HUES64 (cell line): ENCODE measurements at regions not wholly inside any gene's neighbourhood (a gene's known extent, or its start where the extent isn't known, plus 50 kb on each side); places are given as distances from the start of the nearest gene placed in this dataset.
"Not testable (repeated sequence)": the region's sequence is repeated elsewhere in the genome, so short reads cannot be mapped to it uniquely, and the experiment has no call there.

ENCODE experiments used
- H3K27ac ChIP-seq: 2 replicates; pipeline ENCODE4 v1.7.0; 2013; ENCODE audit warnings: low read depth, low read length, inconsistent platforms
- H3K27me3 ChIP-seq: 2 replicates; pipeline ENCODE4 v1.6.1; 2013; ENCODE audit warnings: mild to moderate bottlenecking, low read length; ENCODE audit not compliant: insufficient read depth
- H3K36me3 ChIP-seq: 2 replicates; pipeline ENCODE4 v1.6.1; 2013; ENCODE audit warnings: mild to moderate bottlenecking, low read length; ENCODE audit not compliant: insufficient read depth
- H3K4me1 ChIP-seq: 2 replicates; pipeline ENCODE4 v1.6.1; 2013; ENCODE audit warnings: mild to moderate bottlenecking, low read length, moderate library complexity; ENCODE audit not compliant: insufficient read depth
- H3K4me3 ChIP-seq: 2 replicates; pipeline ENCODE4 v1.5.1; 2013; ENCODE audit warnings: mild to moderate bottlenecking, low read length, moderate library complexity
- H3K9ac ChIP-seq: 2 replicates; pipeline ENCODE4 v1.6.1; 2013; ENCODE audit warnings: mild to moderate bottlenecking, low read depth, low read length
- H3K9me3 ChIP-seq: 2 replicates; pipeline ENCODE4 v1.6.1; 2013; ENCODE audit warnings: low read depth, low read length; ENCODE audit not compliant: insufficient read depth
- WGBS: fragments of 150-250, 120-280 bp; methylation state at CpG from one replicate; pipeline ENCODE4 v1.1.7; 2013; ENCODE audit warnings: missing lambda C conversion rate; 5-methylcytosine and 5-hydroxymethylcytosine counted together

- Histone ChIP-seq H3K9me3 (no peaks in the 10 kb centered on the region), H3K27me3 (no peaks in the 10 kb centered on the region), H3K36me3 (no peaks in the 10 kb centered on the region), H3K4me3 (no peak overlapping the region), H3K27ac (no peak overlapping the region), H3K9ac (no peak overlapping the region), H3K4me1 (no peaks in the 10 kb centered on the region)
- WGBS: 96% methylated on average over 5 of the region's 5 CpGs
Observed at GRCh38 chr9:31868830-31869229, 515.6 kb upstream of the ACO1 start.

- no peak overlapping the region for H3K27ac ChIP-seq
- H3K4me1 ChIP-seq: no peaks in the 10 kb centered on the region
- H3K4me3 ChIP-seq: no peak overlapping the region
- no peaks in the 10 kb centered on the region for H3K36me3 ChIP-seq
- WGBS: 86% methylated on average over 2 of the region's 2 CpGs
- no peaks in the 10 kb centered on the region for H3K27me3 ChIP-seq
- no peak overlapping the region for H3K9ac ChIP-seq
- no peaks in the 10 kb centered on the region for H3K9me3 ChIP-seq
Observed at GRCh38 chr9:31870276-31870675, 514.2 kb upstream of the ACO1 start.

GRCh38 chr9:31873722-31874121, 510.7 kb upstream of the ACO1 start:
- Histone ChIP-seq H3K36me3 (no peaks in the 10 kb centered on the region), H3K9me3 (no peaks in the 10 kb centered on the region), H3K4me1 (no peaks in the 10 kb centered on the region), H3K27ac (no peak overlapping the region), H3K9ac (no peak overlapping the region), H3K27me3 (no peaks in the 10 kb centered on the region), H3K4me3 (no peak overlapping the region)
- WGBS: 92% methylated on average over 7 of the region's 7 CpGs

- peaks cover 5% of the 10 kb centered on the region; the same call in 1 of the 2 replicates for H3K9me3 ChIP-seq
- no peak overlapping the region for H3K9ac ChIP-seq
- H3K4me3 ChIP-seq: no peak overlapping the region
- no peaks in the 10 kb centered on the region for H3K36me3 ChIP-seq
- H3K4me1 ChIP-seq: no peaks in the 10 kb centered on the region
- no peaks in the 10 kb centered on the region for H3K27me3 ChIP-seq
- WGBS: 83% methylated on average over 4 of the region's 4 CpGs
- H3K27ac ChIP-seq: no peak overlapping the region
Observed at GRCh38 chr9:31894008-31894407, 490.4 kb upstream of the ACO1 start.

- Histone ChIP-seq H3K4me3 (no peak overlapping the region), H3K27ac (no peak overlapping the region), H3K9ac (no peak overlapping the region), H3K36me3 (no peaks in the 10 kb centered on the region), H3K4me1 (peaks cover 4% of the 10 kb centered on the region; the same call in 1 of the 2 replicates), H3K9me3 (peaks cover 3% of the 10 kb centered on the region; the same call in 1 of the 2 replicates), H3K27me3 (no peaks in the 10 kb centered on the region)
- WGBS: 94% methylated on average over 6 of the region's 6 CpGs
Observed at GRCh38 chr9:31908158-31908890, 476.1 kb upstream of the ACO1 start.

- peaks cover 3% of the 10 kb centered on the region; the same call in 1 of the 2 replicates for H3K9me3 ChIP-seq
- H3K27me3 ChIP-seq: no peaks in the 10 kb centered on the region
- H3K4me3 ChIP-seq: no peak overlapping the region
- H3K27ac ChIP-seq: no peak overlapping the region
- no peaks in the 10 kb centered on the region for H3K36me3 ChIP-seq
- WGBS: 92% methylated on average over 11 of the region's 11 CpGs
- H3K9ac ChIP-seq: no peak overlapping the region
- peaks cover 4% of the 10 kb centered on the region; the same call in 1 of the 2 replicates for H3K4me1 ChIP-seq
Observed at GRCh38 chr9:31908891-31909480, 475.5 kb upstream of the ACO1 start.

GRCh38 chr9:31912636-31913035, 471.8 kb upstream of the ACO1 start:
- no peak overlapping the region for H3K4me3 ChIP-seq
- no peak overlapping the region for H3K27ac ChIP-seq
- no peaks in the 10 kb centered on the region for H3K27me3 ChIP-seq
- H3K9me3 ChIP-seq: no peaks in the 10 kb centered on the region
- peaks cover 15% of the 10 kb centered on the region for H3K4me1 ChIP-seq
- H3K36me3 ChIP-seq: no peaks in the 10 kb centered on the region
- H3K9ac ChIP-seq: no peak overlapping the region

- Histone ChIP-seq H3K9ac (no peak overlapping the region), H3K27ac (no peak overlapping the region), H3K4me1 (peaks cover 15% of the 10 kb centered on the region), H3K36me3 (no peaks in the 10 kb centered on the region), H3K27me3 (no peaks in the 10 kb centered on the region), H3K4me3 (no peak overlapping the region), H3K9me3 (no peaks in the 10 kb centered on the region)
- 70% methylated on average over 2 of the region's 2 CpGs for WGBS
Observed at GRCh38 chr9:31916591-31917241, 467.7 kb upstream of the ACO1 start.

- peaks cover 20% of the 10 kb centered on the region for H3K9me3 ChIP-seq
- H3K36me3 ChIP-seq, H3K4me1 ChIP-seq, H3K4me3 ChIP-seq, H3K27me3 ChIP-seq, H3K9ac ChIP-seq, H3K27ac ChIP-seq: not testable (repeated sequence)
- WGBS: 94% methylated on average over 13 of the region's 13 CpGs
Observed at GRCh38 chr9:31937737-31938136, 446.7 kb upstream of the ACO1 start.

- Histone ChIP-seq H3K36me3 (no peaks in the 10 kb centered on the region), H3K9ac (no peak overlapping the region)
- WGBS: 94% methylated on average over 1 of the region's 1 CpG
Observed at GRCh38 chr9:31950756-31951155, 433.7 kb upstream of the ACO1 start.

GRCh38 chr9:31958572-31958971, 425.9 kb upstream of the ACO1 start:
- H3K27ac ChIP-seq: no peak overlapping the region
- no peaks in the 10 kb centered on the region for H3K4me1 ChIP-seq
- no peaks in the 10 kb centered on the region for H3K27me3 ChIP-seq
- H3K9me3 ChIP-seq: peaks cover 31% of the 10 kb centered on the region
- 43% methylated on average over 1 of the region's 1 CpG for WGBS
- no peaks in the 10 kb centered on the region for H3K36me3 ChIP-seq
- no peak overlapping the region for H3K4me3 ChIP-seq
- H3K9ac ChIP-seq: no peak overlapping the region

More at GRCh38 chr9:31950756-31951155, 433.7 kb upstream of the ACO1 start:
- Histone ChIP-seq H3K4me3 (no peak overlapping the region), H3K4me1 (no peaks in the 10 kb centered on the region), H3K9me3 (peaks cover 22% of the 10 kb centered on the region), H3K27ac (no peak overlapping the region), H3K27me3 (no peaks in the 10 kb centered on the region)
